ENCODE measurements at regions not wholly inside any gene's neighbourhood (a gene's known extent, or its start where the extent isn't known, plus 50 kb on each side); places are given as distances from the start of the nearest gene placed in this dataset.

GRCh38 chr12:25717552-25717951, 164.5 kb upstream of the LMNTD1 start:
- Histone ChIP-seq H3K9me2 (replicated peaks; ENCODE audit: insufficient read depth, low read length) (no peaks in the 10 kb centered on the region), H3K9me3 (replicated peaks; ENCODE audit: insufficient read depth, low read length) (no peaks in the 10 kb centered on the region), H3K4me2 (ENCODE audit: low read depth, low read length) (no peak overlapping the region), H3K9ac (ENCODE audit: low read length) (no peak overlapping the region), H3K4me3 (ENCODE audit: low read length) (no peak overlapping the region), H3K4me1 (ENCODE audit: low read length) (peaks cover 14% of the 10 kb centered on the region), H3F3A (ENCODE audit: insufficient read depth, low read length) (peaks cover 9% of the 10 kb centered on the region), H3K36me3 (replicated peaks; ENCODE audit: insufficient read depth, low read length) (no peaks in the 10 kb centered on the region), H2AFZ (ENCODE audit: low read length) (no peak overlapping the region), H3K27ac (ENCODE audit: low read length) (no peak overlapping the region), H4K20me1 (ENCODE audit: insufficient read depth, low read length) (no peaks in the 10 kb centered on the region), H3K27me3 (replicated peaks; ENCODE audit: insufficient read depth, low read length) (no peaks in the 10 kb centered on the region), H3K79me2 (ENCODE audit: low read length) (no peaks in the 10 kb centered on the region)
- no peak for TF ChIP-seq EZH2phosphoT487 (IDR thresholded peaks at IDR 0.05; ENCODE audit: low read length)
- TF ChIP-seq EZH2 (optimal IDR thresholded peaks at IDR 0.05; ENCODE audit: low read depth, low read length), result no peak
- no peak for TF ChIP-seq CTCF (IDR thresholded peaks at IDR 0.05; ENCODE audit: low read length)
- no peak for DNase-seq

DNA sequence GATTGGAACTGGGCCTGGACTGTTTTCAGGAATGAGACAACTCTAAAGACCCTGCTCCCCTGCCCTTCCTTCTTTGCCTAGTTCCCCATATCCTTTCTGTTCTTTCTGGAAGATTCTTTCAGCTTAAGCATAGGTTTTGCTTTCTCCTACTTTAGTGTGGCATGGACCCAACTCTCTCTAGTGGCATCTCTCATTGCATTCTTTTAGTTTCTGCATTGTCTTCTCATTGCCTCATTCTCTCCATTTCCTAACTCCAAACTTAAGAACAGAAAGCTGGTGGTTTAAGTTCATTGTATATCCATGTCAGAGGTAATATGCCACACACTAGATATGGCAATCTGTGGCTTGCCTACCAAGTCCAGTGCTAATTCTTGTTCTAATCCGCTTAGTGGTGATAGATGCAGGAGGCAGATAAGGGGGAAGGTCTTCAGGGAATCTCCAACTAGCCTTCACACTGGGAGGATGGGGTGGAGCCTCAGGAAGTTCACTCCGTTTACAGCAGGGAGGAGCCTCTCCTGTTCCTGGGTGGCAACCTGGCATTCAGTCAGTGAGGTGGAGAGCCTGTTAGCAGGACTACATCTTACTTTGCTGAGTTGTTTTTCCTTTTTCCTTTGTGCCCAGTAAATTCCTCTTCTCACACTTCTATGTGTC, 165.1 kb upstream of the LMNTD1 start:
- H3K79me2 ChIP-seq (ENCODE audit: low read length), result no peaks in the 10 kb centered on the region
- no peak overlapping the region for H3K4me3 ChIP-seq (ENCODE audit: low read length)
- H3K27me3 ChIP-seq (replicated peaks; ENCODE audit: insufficient read depth, low read length), result no peaks in the 10 kb centered on the region
- no peaks in the 10 kb centered on the region for H4K20me1 ChIP-seq (ENCODE audit: insufficient read depth, low read length)
- TF ChIP-seq EZH2phosphoT487 (IDR thresholded peaks at IDR 0.05; ENCODE audit: low read length), result no peak
- no peak for TF ChIP-seq CTCF (IDR thresholded peaks at IDR 0.05; ENCODE audit: low read length)
- no peak for TF ChIP-seq EZH2 (optimal IDR thresholded peaks at IDR 0.05; ENCODE audit: low read depth, low read length)
- H3K4me1 ChIP-seq (ENCODE audit: low read length), result peaks cover 9% of the 10 kb centered on the region
- no peak overlapping the region for H3K9ac ChIP-seq (ENCODE audit: low read length)
- no peaks in the 10 kb centered on the region for H3K9me3 ChIP-seq (replicated peaks; ENCODE audit: insufficient read depth, low read length)
- H3K4me2 ChIP-seq (ENCODE audit: low read depth, low read length), result no peak overlapping the region
- no peak overlapping the region for H3K27ac ChIP-seq (ENCODE audit: low read length)
- no peak overlapping the region for H2AFZ ChIP-seq (ENCODE audit: low read length)
- H3K9me2 ChIP-seq (replicated peaks; ENCODE audit: insufficient read depth, low read length), result no peaks in the 10 kb centered on the region
- no peak for DNase-seq
- H3K36me3 ChIP-seq (replicated peaks; ENCODE audit: insufficient read depth, low read length), result no peaks in the 10 kb centered on the region
- H3F3A ChIP-seq (ENCODE audit: insufficient read depth, low read length), result peaks cover 2% of the 10 kb centered on the region; the same call in 1 of the 2 replicates

- no peak for DNase-seq
- no peaks in the 10 kb centered on the region for H3K79me2 ChIP-seq (ENCODE audit: low read length)
- H3K4me2 ChIP-seq (ENCODE audit: low read depth, low read length), result no peak overlapping the region
- H4K20me1 ChIP-seq (ENCODE audit: insufficient read depth, low read length), result no peaks in the 10 kb centered on the region
- H3K9ac ChIP-seq (ENCODE audit: low read length), result no peak overlapping the region
- H3K27ac ChIP-seq (ENCODE audit: low read length), result no peak overlapping the region
- H3K4me1 ChIP-seq (ENCODE audit: low read length), result no peaks in the 10 kb centered on the region
- no peaks in the 10 kb centered on the region for H3F3A ChIP-seq (ENCODE audit: insufficient read depth, low read length)
- no peak for TF ChIP-seq CTCF (IDR thresholded peaks at IDR 0.05; ENCODE audit: low read length)
- no peak for TF ChIP-seq EZH2 (optimal IDR thresholded peaks at IDR 0.05; ENCODE audit: low read depth, low read length)
- TF ChIP-seq EZH2phosphoT487 (IDR thresholded peaks at IDR 0.05; ENCODE audit: low read length), result no peak
- H3K9me3 ChIP-seq (replicated peaks; ENCODE audit: insufficient read depth, low read length), result no peaks in the 10 kb centered on the region
- no peaks in the 10 kb centered on the region for H3K27me3 ChIP-seq (replicated peaks; ENCODE audit: insufficient read depth, low read length)
- H2AFZ ChIP-seq (ENCODE audit: low read length), result no peak overlapping the region
- H3K9me2 ChIP-seq (replicated peaks; ENCODE audit: insufficient read depth, low read length), result no peaks in the 10 kb centered on the region
- no peaks in the 10 kb centered on the region for H3K36me3 ChIP-seq (replicated peaks; ENCODE audit: insufficient read depth, low read length)
- H3K4me3 ChIP-seq (ENCODE audit: low read length), result no peak overlapping the region
These were observed 166.4 kb upstream of the LMNTD1 start for GRCh38 chr12:25719505-25719904.

Data from MM.1S (cell line).